IMR-90 (cell line): ENCODE measurements at regions not wholly inside any gene's neighbourhood (a gene's known extent, or its start where the extent isn't known, plus 50 kb on each side); places are given as distances from the start of the nearest gene placed in this dataset.

Source experiments
- ATAC-seq: fragments of 200-7000 bp; cut with Tn5 transposase; 2 replicates; pipeline ENCODE4 v1.9.1; 2020; ENCODE audit warnings: low read depth, mild to moderate bottlenecking, moderate library complexity
- BruUV-seq: library from RNA; stranded (reverse); fragments of 400-500 nt; replicated peaks from 2 replicates; lab custom pipeline; 2021; lab: Mats Ljungman, UMichigan
- CTCF ChIA-PET: fragments of 300-600 bp; formaldehyde crosslinking; extraction: SDS; loops from one replicate; lab custom pipeline; 2021; ENCODE audit warnings: antibody characterized with exemption; lab: Yijun Ruan, JAX
- POLR2A ChIA-PET: fragments of 300-600 bp; sonication (Branson Sonifier 250); formaldehyde crosslinking; loops from one replicate; lab custom pipeline; 2022; ENCODE audit warnings: antibody characterized with exemption; ENCODE audit not compliant: unreplicated experiment; lab: Charles Lee
- DNase-seq: peaks from one replicate; pipeline ENCODE4 v3.0.0; 2013
- H2AFZ ChIP-seq: replicated peaks from 2 replicates; pipeline ENCODE3; 2013; ENCODE audit warnings: low read length, mild to moderate bottlenecking; ENCODE audit not compliant: poor library complexity
- H2AK5ac ChIP-seq: 2 replicates; pipeline ENCODE4 v1.6.1; 2013; ENCODE audit warnings: low read depth, low read length, inconsistent platforms
- H2AK9ac ChIP-seq: replicated peaks from 2 replicates; pipeline ENCODE3; 2013; ENCODE audit warnings: mild to moderate bottlenecking, low read depth, low read length, moderate library complexity; ENCODE audit not compliant: poor library complexity
- H2BK120ac ChIP-seq: 2 replicates; pipeline ENCODE4 v1.6.1; 2013; ENCODE audit warnings: low read depth, low read length, inconsistent platforms
- H2BK15ac ChIP-seq: 3 replicates; pipeline ENCODE4 v1.6.1; 2013; ENCODE audit warnings: low read depth, low read length, inconsistent platforms
- H2BK20ac ChIP-seq: 2 replicates; pipeline ENCODE4 v1.6.1; 2013; ENCODE audit warnings: low read depth, mild to moderate bottlenecking, inconsistent platforms, low read length, moderate library complexity
- H2BK5ac ChIP-seq: 2 replicates; pipeline ENCODE4 v1.6.1; 2013; ENCODE audit warnings: mild to moderate bottlenecking, low read depth, low read length, inconsistent platforms; ENCODE audit not compliant: poor library complexity, severe bottlenecking
- H3K14ac ChIP-seq: replicated peaks from 2 replicates; pipeline ENCODE4 v1.6.1; 2013; ENCODE audit warnings: low read depth, low read length, inconsistent platforms
- H3K18ac ChIP-seq: 2 replicates; pipeline ENCODE4 v1.6.1; 2013; ENCODE audit warnings: low read depth, low read length, control low read depth
- H3K23ac ChIP-seq: 2 replicates; pipeline ENCODE4 v1.6.1; 2013; ENCODE audit warnings: low read depth, low read length, inconsistent platforms
- H3K27ac ChIP-seq: 2 replicates; pipeline ENCODE4 v1.5.1; 2013; ENCODE audit warnings: mild to moderate bottlenecking, control low read depth, low read length; ENCODE audit not compliant: insufficient read depth
- H3K27me3 ChIP-seq: 2 replicates; pipeline ENCODE4 v1.6.1; 2013; ENCODE audit warnings: low read length; ENCODE audit not compliant: control insufficient read depth, insufficient read depth
- H3K36me3 ChIP-seq: 2 replicates; pipeline ENCODE4 v1.6.1; 2013; ENCODE audit warnings: low read length, mixed read lengths; ENCODE audit not compliant: control insufficient read depth, insufficient read depth
- H3K4ac ChIP-seq: 2 replicates; pipeline ENCODE4 v1.6.1; 2013; ENCODE audit warnings: low read depth, low read length, inconsistent platforms
- H3K4me1 ChIP-seq: 2 replicates; pipeline ENCODE4 v1.6.1; 2013; ENCODE audit warnings: low read length, mixed read lengths; ENCODE audit not compliant: control insufficient read depth, insufficient read depth
- H3K4me2 ChIP-seq: 2 replicates; pipeline ENCODE4 v1.6.1; 2013; ENCODE audit warnings: low read depth, mild to moderate bottlenecking, control low read depth, low read length, moderate library complexity
- H3K4me3 ChIP-seq: 2 replicates; pipeline ENCODE4 v1.5.1; 2013; ENCODE audit warnings: low read depth, mild to moderate bottlenecking, control low read depth, low read length, moderate library complexity; ENCODE audit not compliant: insufficient read depth
- H3K56ac ChIP-seq: 2 replicates; pipeline ENCODE4 v1.6.1; 2013; ENCODE audit warnings: low read length, inconsistent platforms; ENCODE audit not compliant: insufficient read depth; ENCODE audit errors: extremely low read depth
- H3K79me1 ChIP-seq, 2 experiments: 2 replicates each; pipeline ENCODE4 v1.6.1; 2013; ENCODE audit warnings: low read length in 2 of 2, inconsistent platforms in 1 of 2, low read depth in 1 of 2
- H3K9ac ChIP-seq: 2 replicates; pipeline ENCODE4 v1.6.1; 2013; ENCODE audit warnings: low read depth, low read length, control low read depth
- H3K9me1 ChIP-seq: 2 replicates; pipeline ENCODE4 v1.6.1; 2013; ENCODE audit warnings: low read length, inconsistent platforms; ENCODE audit not compliant: insufficient read depth
- H3K9me3 ChIP-seq: 2 replicates; pipeline ENCODE4 v1.6.1; 2013; ENCODE audit warnings: low read length; ENCODE audit not compliant: control insufficient read depth, insufficient read depth
- H4K20me1 ChIP-seq: 2 replicates; pipeline ENCODE4 v1.6.1; 2013; ENCODE audit warnings: low read length, inconsistent platforms; ENCODE audit not compliant: insufficient read depth
- H4K5ac ChIP-seq: 2 replicates; pipeline ENCODE4 v1.6.1; 2013; ENCODE audit warnings: mild to moderate bottlenecking, low read depth, low read length, control low read depth
- H4K8ac ChIP-seq, 2 experiments: 2 replicates each; pipeline ENCODE4 v1.6.1; 2013; ENCODE audit warnings: low read depth in 2 of 2, low read length in 2 of 2, control low read depth in 1 of 2, inconsistent platforms in 1 of 2
- H4K91ac ChIP-seq: 2 replicates; pipeline ENCODE4 v1.6.1; 2013; ENCODE audit warnings: low read depth, low read length, inconsistent platforms; ENCODE audit not compliant: insufficient read depth
- BHLHE40 ChIP-seq: fragments of 150-350 bp; IDR thresholded peaks from 2 replicates; pipeline ENCODE4 v1.6.1; 2016; ENCODE audit warnings: mild to moderate bottlenecking, low read depth, low read length
- WGBS, 2 experiments: methylation state at CpG; one replicate each; pipeline versions ENCODE4 v1.1.5 to v1.1.7; 2013; ENCODE audit warnings: missing lambda C conversion rate in 2 of 2; ENCODE audit not compliant: insufficient read length in 1 of 2; ENCODE audit errors: extremely low coverage in 2 of 2; 5-methylcytosine and 5-hydroxymethylcytosine counted together
- dilution Hi-C: fragments of 300-500 bp; cut with HindIII; formaldehyde crosslinking; loops from one replicate; pipeline ENCODE4 v1.14.3; 2018; ENCODE audit warnings: low sequenced_read_pairs; ENCODE audit not compliant: unreplicated experiment
- in situ Hi-C: fragments of 300-500 bp; cut with MboI; formaldehyde crosslinking; loops from 3 replicates; pipeline ENCODE4 v1.14.3; 2019; ENCODE audit warnings: low sequenced_read_pairs, inconsistent platforms, mixed read lengths
- intact Hi-C: fragments of 100-400 bp; cut with micrococcal nuclease; formaldehyde crosslinking; loops from 2 replicates; pipeline ENCODE4 v1.10.0; 2022

GRCh38 chr2:194294156-194294555 is 1362.9 kb upstream of the SLC39A10 start:
- no peak overlapping the region for H3K14ac ChIP-seq
- no peaks in the 10 kb centered on the region for H3K79me1 ChIP-seq
- no peak overlapping the region for H4K91ac ChIP-seq
- no peak overlapping the region for H2BK15ac ChIP-seq
- ATAC-seq = no peak
- no peak overlapping the region for H3K4me2 ChIP-seq
- no CpG with 5 or more reads among the region's 1 CpG for WGBS, 2 experiments
- no peaks in the 10 kb centered on the region for H3K4me1 ChIP-seq
- no peak overlapping the region for H2BK20ac ChIP-seq
- no TSS peak for BruUV-seq
- POLR2A ChIA-PET = no interaction called here
- no peak overlapping the region for H2AK9ac ChIP-seq
- no peaks in the 10 kb centered on the region for H3K27me3 ChIP-seq
- H2AK5ac ChIP-seq = no peak overlapping the region
- no peak overlapping the region for H3K56ac ChIP-seq
- DNase-seq = no peak
- H3K18ac ChIP-seq = no peak overlapping the region
- no peak overlapping the region for H2BK5ac ChIP-seq
- TF ChIP-seq BHLHE40 = no peak
- H3K27ac ChIP-seq = no peak overlapping the region
- intact Hi-C loops (no loop called here), in situ Hi-C loops (no loop called here), dilution Hi-C loops (no loop called here)
- no peak overlapping the region for H2AFZ ChIP-seq
- no peak overlapping the region for H3K9ac ChIP-seq
- CTCF ChIA-PET = no interaction called here
- no peaks in the 10 kb centered on the region for H3K9me3 ChIP-seq
- H2BK120ac ChIP-seq = no peak overlapping the region
- no peak overlapping the region for H3K4me3 ChIP-seq
- no peak overlapping the region for H3K23ac ChIP-seq
- H4K20me1 ChIP-seq = no peaks in the 10 kb centered on the region
- H3K9me1 ChIP-seq = no peaks in the 10 kb centered on the region
- H3K36me3 ChIP-seq = no peaks in the 10 kb centered on the region
- H3K4ac ChIP-seq = no peak overlapping the region
- no peak overlapping the region for H4K8ac ChIP-seq
- no peak overlapping the region for H4K5ac ChIP-seq
